GM20431 (cell line): ENCODE measurements at regions not wholly inside any gene's neighbourhood (a gene's known extent, or its start where the extent isn't known, plus 50 kb on each side); places are given as distances from the start of the nearest gene placed in this dataset.
"Not testable (repeated sequence)": the region's sequence is repeated elsewhere in the genome, so short reads cannot be mapped to it uniquely, and the experiment has no call there.

Source experiments
- in situ Hi-C: fragments of 300-500 bp; cut with MseI, MboI; formaldehyde crosslinking; loops from one replicate; pipeline ENCODE4 v1.15.0; 2020; ENCODE audit warnings: low sequenced_read_pairs; ENCODE audit not compliant: unreplicated experiment

DNA sequence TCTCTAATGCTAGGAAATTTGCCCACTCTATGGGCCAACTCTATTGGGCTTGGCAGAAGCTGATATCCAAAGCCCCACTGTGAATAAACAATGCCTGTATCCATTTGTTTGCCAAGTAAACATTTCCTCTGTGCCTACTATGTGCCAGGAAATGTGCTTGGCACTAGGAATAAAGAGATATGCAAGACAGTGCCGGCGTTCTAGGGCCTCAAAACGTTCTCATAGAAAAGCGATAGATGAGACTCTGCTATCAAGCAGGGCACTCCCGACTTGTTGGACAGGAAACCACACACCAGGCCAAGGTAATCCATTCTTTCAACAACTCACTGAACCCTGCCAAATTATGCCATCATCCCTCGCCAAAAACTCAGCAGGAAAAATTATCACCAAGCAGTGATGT, 196.7 kb downstream of the IPMK start:
- in situ Hi-C loops: no loop called here

- in situ Hi-C loops: no loop called here
These were observed 198.9 kb downstream of the IPMK start for GRCh38 chr10:58068809-58069208.

DNA sequence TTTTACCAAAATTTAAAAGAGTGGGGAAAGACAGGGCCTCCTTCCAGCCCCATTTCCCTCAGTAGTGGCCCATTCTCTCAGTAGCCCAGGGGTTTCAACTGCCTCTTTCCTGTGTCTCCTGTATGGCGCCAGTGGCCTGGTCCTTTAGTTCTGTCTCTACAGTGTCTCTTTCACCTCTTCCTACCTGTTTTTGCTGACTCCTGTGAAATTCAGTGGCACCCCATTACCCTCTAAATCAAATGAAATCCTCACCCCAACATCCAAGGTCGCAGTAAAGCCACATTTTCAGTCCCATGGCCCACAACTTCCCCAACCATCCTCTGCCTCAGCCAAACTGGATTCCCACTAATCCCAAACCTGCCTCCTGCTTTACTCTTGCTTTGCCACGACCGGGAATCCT, 200.7 kb downstream of the IPMK start:
- in situ Hi-C loops: no loop called here

GRCh38 chr10:58066126-58066525, 201.6 kb downstream of the IPMK start:
- in situ Hi-C loops: no loop called here

GRCh38 chr10:58065529-58065815, 202.2 kb downstream of the IPMK start:
- in situ Hi-C loops: no loop called here

- in situ Hi-C loops: no loop called here
These were observed 202.8 kb downstream of the IPMK start for GRCh38 chr10:58064714-58065528.

DNA sequence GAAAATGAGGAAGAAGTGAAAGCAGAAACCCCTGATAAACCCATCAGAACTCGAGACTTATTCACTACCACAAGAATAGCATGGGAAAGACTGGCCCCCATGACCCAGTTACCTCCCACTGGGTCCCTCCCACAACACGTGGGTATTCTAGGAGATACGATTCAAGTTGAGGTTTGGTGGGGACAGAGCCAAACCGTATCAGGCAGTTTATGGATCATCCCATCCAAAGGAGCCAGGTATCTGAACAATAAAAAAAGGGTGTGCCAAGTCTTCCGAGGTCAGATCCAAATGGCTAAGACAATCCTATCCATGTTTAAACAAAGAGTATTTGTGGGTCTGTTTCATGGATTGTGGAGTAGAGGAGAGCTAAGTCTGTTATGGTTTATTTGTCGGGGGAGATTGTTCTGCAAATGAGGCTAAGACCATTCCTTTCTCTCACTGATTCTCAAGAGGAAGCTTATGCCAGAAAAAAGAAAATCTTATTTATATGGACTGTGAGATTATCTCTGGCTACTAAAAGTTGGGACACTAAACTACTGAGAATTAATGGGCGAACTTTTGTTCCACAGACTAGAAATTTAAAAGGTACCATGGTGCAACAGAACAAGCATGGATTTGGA, 203.7 kb downstream of the IPMK start:
- in situ Hi-C loops: no loop called here

DNA sequence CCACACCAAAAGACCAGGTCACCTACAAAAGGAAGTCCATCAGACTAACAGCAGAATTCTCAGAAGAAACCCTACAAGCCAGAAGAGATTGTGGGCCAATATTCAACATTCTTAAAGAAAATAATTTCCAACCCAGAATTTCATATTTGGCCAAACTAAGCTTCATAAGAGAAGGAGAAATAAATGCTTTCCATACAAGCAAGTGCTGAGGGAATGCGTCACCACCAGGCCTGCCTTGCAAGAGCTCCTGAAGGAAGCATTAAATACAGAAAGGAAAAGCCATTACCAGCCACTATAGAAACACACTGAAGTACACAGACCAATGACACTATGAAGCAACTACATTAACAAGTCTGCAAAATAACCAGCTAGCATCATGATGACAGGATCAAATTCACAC, 209.0 kb downstream of the IPMK start:
- in situ Hi-C loops: not testable (repeated sequence)

- in situ Hi-C loops: no loop called here
These were observed 212.8 kb downstream of the IPMK start for GRCh38 chr10:58054881-58055280.

- in situ Hi-C loops: no loop called here
These were observed 214.9 kb downstream of the IPMK start for GRCh38 chr10:58052772-58053171.

- in situ Hi-C loops: no loop called here
These were observed 217.1 kb downstream of the IPMK start for GRCh38 chr10:58050575-58050974.

DNA sequence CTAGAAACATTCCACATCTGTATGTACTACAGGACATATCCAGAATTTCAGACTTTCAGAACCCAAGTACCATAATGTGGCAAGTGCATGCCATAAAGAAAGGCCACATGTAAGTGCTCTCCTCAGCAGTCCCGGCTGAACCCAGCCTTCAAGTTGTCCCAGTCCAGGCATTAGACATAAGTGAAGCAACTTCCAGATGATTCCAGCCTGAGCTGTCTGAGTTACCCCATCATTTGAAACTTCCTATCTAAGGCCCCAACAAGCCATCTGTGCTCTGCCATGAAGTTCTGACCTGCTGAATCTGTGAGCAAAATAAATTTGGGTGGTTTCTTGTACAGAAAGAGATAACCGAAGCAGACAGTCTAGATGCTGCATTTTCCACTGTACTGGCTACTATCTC, 218.8 kb downstream of the IPMK start:
- in situ Hi-C loops: no loop called here

- in situ Hi-C loops: no loop called here
These were observed 223.6 kb downstream of the IPMK start for GRCh38 chr10:58044072-58044471.

DNA sequence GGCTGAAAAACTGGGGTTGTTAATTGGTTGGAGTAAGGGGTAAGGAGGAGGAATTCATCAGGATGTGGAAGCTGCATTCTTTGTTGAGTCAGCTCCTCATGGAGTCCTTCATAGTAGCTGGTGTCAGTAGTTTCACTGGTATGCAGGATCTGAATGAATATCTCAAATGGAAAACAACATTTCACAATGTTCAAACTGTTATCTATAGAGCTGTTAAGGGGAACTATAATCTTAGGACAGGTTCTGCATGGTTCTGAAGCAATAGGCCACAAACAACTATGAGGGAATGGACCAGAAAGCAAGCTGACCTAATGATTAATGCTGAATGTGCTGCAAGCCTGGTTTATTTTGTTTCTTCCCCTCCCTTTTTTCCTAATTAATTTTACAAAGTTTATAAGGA, 225.8 kb downstream of the IPMK start:
- in situ Hi-C loops: no loop called here

DNA sequence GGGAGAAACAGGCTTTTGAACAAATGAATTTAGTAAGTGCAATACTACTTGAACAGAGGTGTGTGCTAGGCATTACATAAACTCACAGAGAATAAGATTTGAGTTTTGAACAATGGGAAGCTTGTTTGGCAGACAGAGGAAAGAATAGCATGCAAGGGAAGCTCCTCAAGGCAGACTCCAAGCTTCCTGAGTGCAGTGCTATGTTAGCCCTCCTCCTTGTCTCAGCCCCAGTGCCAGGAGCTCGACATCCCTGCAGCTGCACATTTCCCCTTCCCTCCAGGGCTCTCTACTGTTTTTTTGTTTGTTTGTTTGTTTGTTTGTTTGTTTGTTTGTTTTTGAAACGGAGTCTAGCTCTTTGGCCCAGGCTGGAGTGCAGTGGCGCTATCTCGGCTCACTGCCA, 237.5 kb downstream of the IPMK start:
- in situ Hi-C loops: no loop called here

- in situ Hi-C loops: no loop called here
These were observed 238.9 kb downstream of the IPMK start for GRCh38 chr10:58028597-58029366.

DNA sequence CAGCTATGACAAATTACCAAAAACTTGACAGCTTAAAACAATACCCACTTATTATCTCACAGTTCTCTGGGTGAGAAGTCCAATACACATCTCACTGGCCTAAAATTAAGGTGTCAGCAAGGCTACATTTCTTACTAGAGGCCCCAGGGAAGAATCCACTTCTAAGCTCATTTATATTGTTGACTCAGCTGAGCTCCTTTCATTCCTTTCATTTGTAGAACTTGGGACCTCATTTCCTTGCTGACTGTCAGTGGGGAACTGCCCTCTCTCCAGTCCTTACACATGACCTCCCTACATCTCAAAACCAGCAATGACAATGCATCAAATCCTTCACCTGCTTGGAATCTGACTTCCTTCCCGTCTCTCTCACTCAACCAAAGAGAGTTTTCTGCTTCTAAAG, 240.3 kb downstream of the IPMK start:
- in situ Hi-C loops: no loop called here

DNA sequence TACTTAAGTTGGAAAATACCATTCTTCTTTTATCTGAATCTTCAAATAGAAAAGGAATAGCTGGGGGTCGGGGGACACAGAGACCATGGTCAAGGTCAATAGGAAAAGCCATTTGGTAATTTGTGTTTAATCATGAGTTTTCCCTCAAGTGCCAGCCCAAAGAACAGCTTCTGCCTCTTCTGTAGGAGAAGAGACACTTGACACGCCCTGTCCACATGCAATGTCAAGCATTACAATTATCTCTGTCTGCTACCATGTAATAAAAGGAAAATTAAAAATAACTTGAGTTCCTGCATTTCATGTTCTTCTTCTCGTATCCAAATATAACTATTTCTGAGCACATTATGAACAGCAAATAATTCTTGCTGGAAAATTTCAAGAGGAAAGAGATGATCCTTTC, 241.7 kb downstream of the IPMK start:
- in situ Hi-C loops: no loop called here

GRCh38 chr10:58023341-58024073, 244.2 kb downstream of the IPMK start:
- in situ Hi-C loops: no loop called here

DNA sequence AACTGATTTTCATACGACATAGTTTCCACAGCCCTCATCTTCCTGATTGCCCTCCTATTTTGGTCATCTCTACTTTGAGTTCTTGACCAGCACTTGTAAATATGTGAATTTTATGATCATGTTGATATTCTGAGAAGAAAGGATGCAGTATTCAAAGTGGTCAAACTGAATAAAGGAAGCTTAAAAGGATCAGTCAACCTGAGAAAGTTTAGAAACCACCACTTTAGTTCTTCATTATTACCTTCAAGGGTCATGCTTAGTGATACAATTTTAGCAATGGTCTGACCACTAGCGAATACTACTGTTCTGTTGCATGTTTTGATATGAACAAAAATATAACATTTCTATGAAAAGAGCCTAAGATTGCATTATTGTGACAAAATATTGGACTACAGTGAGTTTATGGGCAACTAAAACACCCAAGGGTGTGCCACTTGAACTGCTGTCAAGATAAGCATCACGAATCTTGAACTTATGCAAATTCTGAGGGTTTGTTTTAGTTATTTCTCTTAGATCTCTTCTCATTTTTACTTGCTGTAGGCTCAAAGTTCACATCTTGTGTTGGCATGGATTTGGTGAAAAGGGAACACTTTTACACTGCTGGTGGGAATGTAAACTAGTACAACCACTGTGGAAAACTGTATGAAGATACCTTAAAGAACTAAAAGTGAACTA, 247.7 kb downstream of the IPMK start:
- in situ Hi-C loops: no loop called here
